ENCODE measurements at regions not wholly inside any gene's neighbourhood (a gene's known extent, or its start where the extent isn't known, plus 50 kb on each side); places are given as distances from the start of the nearest gene placed in this dataset.

GRCh38 chr6:132973514-132973993 is 159.2 kb downstream of the RPS12 start:
- no peak for TF ChIP-seq CTCF (IDR thresholded peaks at IDR 0.05)
- TF ChIP-seq EZH2 (IDR thresholded peaks at IDR 0.05; ENCODE audit: borderline replicate concordance, insufficient read depth, low read depth, low read length, poor library complexity, severe bottlenecking): no peak
